Endothelial cell of umbilical vein (primary cell): ENCODE measurements at regions not wholly inside any gene's neighbourhood (a gene's known extent, or its start where the extent isn't known, plus 50 kb on each side); places are given as distances from the start of the nearest gene placed in this dataset.

Source experiments
- BruUV-seq: library from RNA; stranded (reverse); fragments of 400-500 nt; replicated peaks from 2 replicates; lab custom pipeline; 2021; lab: Mats Ljungman, UMichigan
- CTCF ChIA-PET: fragments of 300-600, 350-600 bp; sonication (Branson Sonifier 250); formaldehyde crosslinking; loops from one replicate; lab custom pipeline; 2021; ENCODE audit warnings: antibody characterized with exemption, inconsistent platforms; lab: Charles Lee
- POLR2A ChIA-PET: fragments of 300-600, 350-600 bp; sonication (Branson Sonifier 250); formaldehyde crosslinking; loops from one replicate; lab custom pipeline; 2021; ENCODE audit warnings: antibody characterized with exemption, inconsistent platforms; lab: Charles Lee
- DNase-seq: peaks from one replicate; pipeline ENCODE4 v3.0.0-alpha.2; 2011; ENCODE audit warnings: low read depth, low spot score
- FAIRE-seq: peaks from 2 replicates; lab custom pipeline; 2011; peaks lifted over from hg19 to GRCh38; lab: Jason Lieb, UNC
- H2AFZ ChIP-seq: 2 replicates; pipeline ENCODE4 v1.6.0; 2012; ENCODE audit warnings: low read depth, low read length, control low read depth, inconsistent platforms
- H3K27ac ChIP-seq: 2 replicates; pipeline ENCODE4 v1.5.1; 2011; ENCODE audit warnings: low read depth, mild to moderate bottlenecking, control low read depth, low read length, moderate library complexity; ENCODE audit not compliant: insufficient read depth
- H3K27me3 ChIP-seq, 2 experiments: 2 replicates each; pipeline versions ENCODE4 v1.6.0 to v1.6.1; 2011; ENCODE audit warnings: low read length in 2 of 2, mixed read lengths in 1 of 2; ENCODE audit not compliant: control insufficient read depth in 2 of 2, insufficient read depth in 2 of 2
- H3K36me3 ChIP-seq, 2 experiments: 2 replicates in 1 of 2; 3 replicates in 1 of 2; pipeline ENCODE4 v1.5.1; 2011; ENCODE audit warnings: low read length in 2 of 2, mild to moderate bottlenecking in 1 of 2, moderate library complexity in 1 of 2; ENCODE audit not compliant: control insufficient read depth in 2 of 2, insufficient read depth in 2 of 2; ENCODE audit errors: extremely low read depth in 1 of 2
- H3K4me1 ChIP-seq: 3 replicates; pipeline ENCODE4 v1.5.1; 2011; ENCODE audit warnings: mild to moderate bottlenecking, low read length; ENCODE audit not compliant: control insufficient read depth, insufficient read depth; ENCODE audit errors: extremely low read depth
- H3K4me2 ChIP-seq: 2 replicates; pipeline ENCODE4 v1.6.1; 2011; ENCODE audit warnings: low read length, control low read depth, mixed read lengths; ENCODE audit not compliant: insufficient read depth
- H3K4me3 ChIP-seq, 3 experiments: fragments of 200-600 bp in 1 of 3; sonication (generic), shearing (Covaris generic) in 1 of 3; replicated peaks in 1 of 3; 2 replicates each; pipeline ENCODE4 v1.5.1; 2011 to 2016; ENCODE audit warnings: control low read depth in 3 of 3, low read length in 3 of 3, mild to moderate bottlenecking in 2 of 3, inconsistent platforms in 1 of 3, low read depth in 1 of 3, moderate library complexity in 1 of 3; ENCODE audit not compliant: insufficient read depth in 1 of 3
- H3K79me2 ChIP-seq: 2 replicates; pipeline ENCODE4 v1.6.0; 2012; ENCODE audit warnings: low read length, inconsistent platforms; ENCODE audit not compliant: control insufficient read depth, insufficient read depth
- H3K9ac ChIP-seq: replicated peaks from 2 replicates; pipeline ENCODE3; 2011; ENCODE audit warnings: low read length, control low read depth; ENCODE audit not compliant: insufficient read depth; ENCODE audit errors: extremely low read depth
- H3K9me1 ChIP-seq: replicated peaks from 3 replicates; pipeline ENCODE4 v1.6.0; 2011; ENCODE audit warnings: mild to moderate bottlenecking, low read length; ENCODE audit not compliant: control insufficient read depth, insufficient read depth; ENCODE audit errors: extremely low read depth
- H3K9me3 ChIP-seq: replicated peaks from 2 replicates; pipeline ENCODE4 v1.5.1; 2012; ENCODE audit warnings: low read length, inconsistent platforms; ENCODE audit not compliant: control insufficient read depth, insufficient read depth
- H4K20me1 ChIP-seq: replicated peaks from 2 replicates; pipeline ENCODE3; 2011; ENCODE audit warnings: mild to moderate bottlenecking, low read length; ENCODE audit not compliant: control insufficient read depth, insufficient read depth; ENCODE audit errors: extremely low read depth
- EZH2 ChIP-seq: IDR thresholded peaks from 2 replicates; pipeline ENCODE4 v1.6.1; 2012; ENCODE audit warnings: borderline replicate concordance, low read depth, mild to moderate bottlenecking, moderate library complexity, low read length, inconsistent platforms; ENCODE audit not compliant: severe bottlenecking
- FOS ChIP-seq: IDR thresholded peaks from 2 replicates; pipeline ENCODE4 v1.6.1; 2011; ENCODE audit warnings: mild to moderate bottlenecking, low read length, moderate library complexity, borderline replicate concordance; ENCODE audit not compliant: insufficient read depth
- GATA2 ChIP-seq: IDR thresholded peaks from 2 replicates; pipeline ENCODE4 v1.7.0; 2011; ENCODE audit warnings: low read depth, mild to moderate bottlenecking, moderate library complexity, mixed read lengths, low read length; ENCODE audit not compliant: insufficient read length, insufficient read depth
- JUN ChIP-seq: IDR thresholded peaks from 2 replicates; pipeline ENCODE4 v1.6.1; 2011; ENCODE audit warnings: borderline replicate concordance, low read depth; ENCODE audit not compliant: insufficient read length, insufficient read depth
- MYC ChIP-seq: IDR thresholded peaks from one replicate; pipeline ENCODE4 v1.6.1; 2011; ENCODE audit warnings: mild to moderate bottlenecking, low read depth, low read length
- POLR2A ChIP-seq: IDR thresholded peaks from 2 replicates; pipeline ENCODE4 v1.6.1; 2012; ENCODE audit warnings: low read depth, mild to moderate bottlenecking, control low read depth, low read length
- POLR2AphosphoS5 ChIP-seq: IDR thresholded peaks from 2 replicates; pipeline ENCODE4 v1.6.1; 2012; ENCODE audit warnings: low read depth, mild to moderate bottlenecking, control low read depth, low read length, moderate library complexity; ENCODE audit not compliant: insufficient read depth
- dilution Hi-C: fragments of 300-500 bp; cut with MboI; formaldehyde crosslinking; loops from one replicate; pipeline ENCODE4 v1.15.0; 2019; ENCODE audit warnings: low sequenced_read_pairs; ENCODE audit not compliant: extremely low pct_ligation_motif_present
- intact Hi-C: fragments of 100-400 bp; cut with micrococcal nuclease; formaldehyde crosslinking; loops from one replicate; pipeline ENCODE4 v1.10.0; 2022
- TF ChIP-seq, protein P1 (sequence below), 2 donors: IDR thresholded peaks; 1 replicate in 1 of 2; 2 replicates in 1 of 2; pipeline ENCODE4 v1.5.1; 2011; ENCODE audit warnings: low read length in 2 of 2, mild to moderate bottlenecking in 2 of 2, moderate library complexity in 2 of 2, control low read depth in 1 of 2, inconsistent platforms in 1 of 2, low read depth in 1 of 2; ENCODE audit not compliant: insufficient read depth in 1 of 2; ENCODE audit errors: extremely low read depth in 1 of 2
- TF ChIP-seq, protein P2 (sequence below): IDR thresholded peaks from 2 replicates; pipeline ENCODE4 v1.6.1; 2011; ENCODE audit not compliant: insufficient read depth, insufficient read length

DNA sequence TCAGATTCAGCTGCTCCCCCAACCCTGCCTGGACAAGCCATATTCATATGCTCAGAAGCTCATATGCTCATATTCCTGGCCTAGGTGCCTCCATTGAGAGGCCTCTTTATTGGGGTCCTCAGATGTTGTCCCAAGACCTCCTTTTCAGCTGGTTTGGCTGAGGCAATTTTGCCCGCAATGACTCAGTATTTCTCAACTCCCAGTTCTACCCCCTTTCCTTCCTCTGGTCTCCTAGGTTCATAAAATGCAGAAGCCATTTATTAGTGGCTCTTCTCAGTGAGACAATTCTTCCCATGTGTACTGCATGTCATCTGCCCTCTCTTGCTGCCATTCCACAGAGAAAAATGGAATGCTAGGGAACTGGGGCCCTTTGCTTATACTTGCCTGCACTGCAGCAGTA, 110.7 kb downstream of the INHBA start:
- ChIA-PET POLR2A (no interaction called here), CTCF (interaction anchor here (1.4 kb wide), 1 partner anchor 10 kb away, joined by 3 read pairs; no protein-coding TSS in a partner anchor)
- dilution Hi-C loops: no loop called here
- BruUV-seq: no TSS peak
- FAIRE-seq (no peak), DNase-seq (no peak)
- TF ChIP-seq GATA2 (no peak), FOS (no peak), MYC (no peak), POLR2AphosphoS5 (no peak), POLR2A (no peak), EZH2 (no peak), JUN (no peak)
- TF ChIP-seq, protein P1, sequence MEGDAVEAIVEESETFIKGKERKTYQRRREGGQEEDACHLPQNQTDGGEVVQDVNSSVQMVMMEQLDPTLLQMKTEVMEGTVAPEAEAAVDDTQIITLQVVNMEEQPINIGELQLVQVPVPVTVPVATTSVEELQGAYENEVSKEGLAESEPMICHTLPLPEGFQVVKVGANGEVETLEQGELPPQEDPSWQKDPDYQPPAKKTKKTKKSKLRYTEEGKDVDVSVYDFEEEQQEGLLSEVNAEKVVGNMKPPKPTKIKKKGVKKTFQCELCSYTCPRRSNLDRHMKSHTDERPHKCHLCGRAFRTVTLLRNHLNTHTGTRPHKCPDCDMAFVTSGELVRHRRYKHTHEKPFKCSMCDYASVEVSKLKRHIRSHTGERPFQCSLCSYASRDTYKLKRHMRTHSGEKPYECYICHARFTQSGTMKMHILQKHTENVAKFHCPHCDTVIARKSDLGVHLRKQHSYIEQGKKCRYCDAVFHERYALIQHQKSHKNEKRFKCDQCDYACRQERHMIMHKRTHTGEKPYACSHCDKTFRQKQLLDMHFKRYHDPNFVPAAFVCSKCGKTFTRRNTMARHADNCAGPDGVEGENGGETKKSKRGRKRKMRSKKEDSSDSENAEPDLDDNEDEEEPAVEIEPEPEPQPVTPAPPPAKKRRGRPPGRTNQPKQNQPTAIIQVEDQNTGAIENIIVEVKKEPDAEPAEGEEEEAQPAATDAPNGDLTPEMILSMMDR (IDR thresholded peaks at IDR 0.05; ENCODE audit: extremely low read depth in 1 of 2, insufficient read depth in 1 of 2, low read depth in 1 of 2, low read length in 2 of 2): no peak
- TF ChIP-seq, protein P2, sequence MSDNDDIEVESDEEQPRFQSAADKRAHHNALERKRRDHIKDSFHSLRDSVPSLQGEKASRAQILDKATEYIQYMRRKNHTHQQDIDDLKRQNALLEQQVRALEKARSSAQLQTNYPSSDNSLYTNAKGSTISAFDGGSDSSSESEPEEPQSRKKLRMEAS: no peak
- H3K9ac ChIP-seq: no peak overlapping the region
- no peaks in the 10 kb centered on the region for H3K27me3 ChIP-seq
- intact Hi-C loops: no loop called here
- H3K27ac ChIP-seq: no peak overlapping the region
- H3K4me3 ChIP-seq: no peak overlapping the region
- H3K4me2 ChIP-seq: no peak overlapping the region
- no peaks in the 10 kb centered on the region for H3K36me3 ChIP-seq
- H3K79me2 ChIP-seq: no peaks in the 10 kb centered on the region
- no peaks in the 10 kb centered on the region for H3K9me3 ChIP-seq
- H3K4me1 ChIP-seq: no peaks in the 10 kb centered on the region
- H2AFZ ChIP-seq: no peak overlapping the region
- no peaks in the 10 kb centered on the region for H4K20me1 ChIP-seq
- H3K9me1 ChIP-seq: no peaks in the 10 kb centered on the region
